ENCODE measurements at regions not wholly inside any gene's neighbourhood (a gene's known extent, or its start where the extent isn't known, plus 50 kb on each side); places are given as distances from the start of the nearest gene placed in this dataset.
A peak's percentile ranks its signal among the peaks of the same experiment; 100 is the strongest.

DNA sequence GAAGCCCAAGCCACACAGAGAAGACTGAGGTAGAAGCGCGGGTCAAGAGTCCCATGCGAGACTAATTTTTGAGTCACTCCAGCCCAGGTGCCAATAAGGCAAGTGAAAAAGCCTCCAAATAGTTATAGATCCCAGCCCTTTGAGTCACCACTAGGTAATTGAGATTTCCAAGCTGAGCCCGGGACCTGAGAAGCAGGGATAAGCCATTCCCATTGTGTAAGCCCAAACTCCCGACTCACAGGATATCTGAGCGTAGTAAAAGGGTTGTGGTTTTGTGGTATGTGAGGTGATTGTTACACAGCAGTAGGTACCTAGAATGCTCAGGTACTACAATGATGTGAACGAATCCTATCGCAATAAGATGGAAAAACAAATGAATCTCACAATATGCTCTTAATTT, 560.7 kb downstream of the DSC3 start:
- TF ChIP-seq, protein P1, sequence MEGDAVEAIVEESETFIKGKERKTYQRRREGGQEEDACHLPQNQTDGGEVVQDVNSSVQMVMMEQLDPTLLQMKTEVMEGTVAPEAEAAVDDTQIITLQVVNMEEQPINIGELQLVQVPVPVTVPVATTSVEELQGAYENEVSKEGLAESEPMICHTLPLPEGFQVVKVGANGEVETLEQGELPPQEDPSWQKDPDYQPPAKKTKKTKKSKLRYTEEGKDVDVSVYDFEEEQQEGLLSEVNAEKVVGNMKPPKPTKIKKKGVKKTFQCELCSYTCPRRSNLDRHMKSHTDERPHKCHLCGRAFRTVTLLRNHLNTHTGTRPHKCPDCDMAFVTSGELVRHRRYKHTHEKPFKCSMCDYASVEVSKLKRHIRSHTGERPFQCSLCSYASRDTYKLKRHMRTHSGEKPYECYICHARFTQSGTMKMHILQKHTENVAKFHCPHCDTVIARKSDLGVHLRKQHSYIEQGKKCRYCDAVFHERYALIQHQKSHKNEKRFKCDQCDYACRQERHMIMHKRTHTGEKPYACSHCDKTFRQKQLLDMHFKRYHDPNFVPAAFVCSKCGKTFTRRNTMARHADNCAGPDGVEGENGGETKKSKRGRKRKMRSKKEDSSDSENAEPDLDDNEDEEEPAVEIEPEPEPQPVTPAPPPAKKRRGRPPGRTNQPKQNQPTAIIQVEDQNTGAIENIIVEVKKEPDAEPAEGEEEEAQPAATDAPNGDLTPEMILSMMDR (conservative IDR thresholded peaks at IDR 0.05) = no peak
- H3K23ac ChIP-seq (ENCODE audit: insufficient read length, low read depth, low read length) = no peak overlapping the region
- no peaks in the 10 kb centered on the region; a peak in 1 of 7 replicates for H3K36me3 Mint-ChIP-seq (ENCODE audit: insufficient read depth in 1 of 3, low read depth in 3 of 3)
- H3K4me3 Mint-ChIP-seq = no peak overlapping the region
- no peaks in the 10 kb centered on the region for H3K79me1 ChIP-seq (ENCODE audit: insufficient read depth, low read depth, low read length, poor library complexity, severe bottlenecking)
- H4K20me1 ChIP-seq (ENCODE audit: control insufficient read depth, insufficient read depth, insufficient read length) = no peaks in the 10 kb centered on the region
- no peak overlapping the region for H3K9ac ChIP-seq (ENCODE audit: extremely low read depth, insufficient read length, low read length)
- no peak overlapping the region for H4K8ac ChIP-seq (replicated peaks; ENCODE audit: insufficient read length, low read depth, low read length)
- H2BK20ac ChIP-seq (ENCODE audit: low read depth, low read length, poor library complexity, severe bottlenecking) = no peak overlapping the region
- no peak overlapping the region for H3K27ac Mint-ChIP-seq
- no peak overlapping the region for H2BK5ac ChIP-seq (ENCODE audit: insufficient read length, low read length)
- no peak overlapping the region for H4K91ac ChIP-seq (ENCODE audit: insufficient read length, low read depth, low read length)
- peak; percentile 27 for DNase-seq
- no peaks in the 10 kb centered on the region for H3K27me3 Mint-ChIP-seq (ENCODE audit: low read depth)
- no peak overlapping the region for H3T11ph ChIP-seq (ENCODE audit: low read length)
- no peaks in the 10 kb centered on the region for H3K23me2 ChIP-seq (ENCODE audit: insufficient read length, low read depth, low read length, poor library complexity, severe bottlenecking)
- H2BK12ac ChIP-seq (ENCODE audit: insufficient read length, low read depth, low read length) = no peak overlapping the region
- H3K4ac ChIP-seq (ENCODE audit: low read depth, low read length) = no peak overlapping the region
- no peak overlapping the region for H2AFZ ChIP-seq (ENCODE audit: low read length)
- no peak overlapping the region for H2AK5ac ChIP-seq (ENCODE audit: insufficient read length, low read length)
- H3K18ac ChIP-seq (ENCODE audit: insufficient read length, low read depth, low read length) = no peak overlapping the region
- no peaks in the 10 kb centered on the region for H3K9me3 Mint-ChIP-seq
- no peaks in the 10 kb centered on the region for H3K4me1 ChIP-seq (ENCODE audit: insufficient read depth, low read length)
- H3K9me3 ChIP-seq (ENCODE audit: control insufficient read depth, low read depth, low read length) = no peaks in the 10 kb centered on the region
- H3K4me1 Mint-ChIP-seq = 0 out of 4 replicates have a peak, but pooled peaks cover 0 to 4% of the 10 kb centered on the region in 2 experiments
- no peak overlapping the region for H3K14ac ChIP-seq (ENCODE audit: insufficient read depth, low read length)
- WGBS (ENCODE audit: extremely low coverage, insufficient read length, low lambda C conversion rate) = no CpG with 5 or more reads among the region's 8 CpGs
- no peak overlapping the region for H2BK120ac ChIP-seq (ENCODE audit: low read depth, low read length, poor library complexity, severe bottlenecking)
- no peak overlapping the region for H3K56ac ChIP-seq (ENCODE audit: insufficient read length, low read depth, low read length)
- no peaks in the 10 kb centered on the region for H3K27me3 ChIP-seq (ENCODE audit: insufficient read depth, low read length)
- H3K79me2 ChIP-seq (ENCODE audit: insufficient read depth, low read length) = no peaks in the 10 kb centered on the region
- no peak overlapping the region for H2BK15ac ChIP-seq (ENCODE audit: low read depth, low read length)
- no peak overlapping the region for H3K4me2 ChIP-seq (ENCODE audit: insufficient read depth, insufficient read length, low read length)
- no peak overlapping the region for H3K27ac ChIP-seq (ENCODE audit: insufficient read length, low read depth, low read length)
- no peak overlapping the region for H4K5ac ChIP-seq (ENCODE audit: insufficient read length, low read depth, low read length)
